H1 (cell line): ENCODE measurements at regions not wholly inside any gene's neighbourhood (a gene's known extent, or its start where the extent isn't known, plus 50 kb on each side); places are given as distances from the start of the nearest gene placed in this dataset.

Experiments used
- CTCF ChIA-PET: fragments of 300-600 bp; sonication (Branson Sonifier 250); formaldehyde crosslinking; loops from one replicate; lab custom pipeline; 2021; ENCODE audit not compliant: partially characterized antibody; lab: Charles Lee
- POLR2A ChIA-PET: fragments of 300-600 bp; sonication (Branson Sonifier 250); formaldehyde crosslinking; loops from one replicate; lab custom pipeline; 2021; ENCODE audit warnings: inconsistent platforms; ENCODE audit not compliant: partially characterized antibody; lab: Charles Lee
- DNase-seq, 2 experiments: peaks; one replicate each; pipeline versions ENCODE4 v3.0.0 to v3.0.0-alpha.2; 2010 to 2022; ENCODE audit warnings: low spot score in 2 of 2, low read depth in 1 of 2, mixed read lengths in 1 of 2
- FAIRE-seq: peaks from 2 replicates; lab custom pipeline; 2011; peaks lifted over from hg19 to GRCh38; lab: Jason Lieb, UNC
- H2AFZ ChIP-seq: 2 replicates; pipeline ENCODE4 v1.8.1; 2012; ENCODE audit warnings: low read length, inconsistent platforms
- H2AK5ac ChIP-seq: 2 replicates; pipeline ENCODE4 v1.6.1; 2013; ENCODE audit warnings: low read depth, low read length
- H2BK120ac ChIP-seq: replicated peaks from 2 replicates; pipeline ENCODE3; 2013; ENCODE audit warnings: low read depth, low read length, inconsistent platforms
- H2BK12ac ChIP-seq: 2 replicates; pipeline ENCODE4 v1.6.1; 2013; ENCODE audit warnings: low read depth, low read length
- H2BK15ac ChIP-seq: 2 replicates; pipeline ENCODE4 v1.6.1; 2013; ENCODE audit warnings: low read length
- H2BK20ac ChIP-seq: 2 replicates; pipeline ENCODE4 v1.6.1; 2013; ENCODE audit warnings: low read length
- H2BK5ac ChIP-seq: 2 replicates; pipeline ENCODE4 v1.6.1; 2013; ENCODE audit warnings: low read depth, low read length
- H3K14ac ChIP-seq: 2 replicates; pipeline ENCODE4 v1.6.1; 2013; ENCODE audit warnings: inconsistent platforms; ENCODE audit not compliant: insufficient read length
- H3K18ac ChIP-seq: 2 replicates; pipeline ENCODE4 v1.6.1; 2013; ENCODE audit warnings: low read length; ENCODE audit errors: extremely low read depth
- H3K23ac ChIP-seq: 2 replicates; pipeline ENCODE4 v1.6.1; 2013; ENCODE audit warnings: inconsistent platforms; ENCODE audit not compliant: insufficient read length
- H3K23me2 ChIP-seq: 2 replicates; pipeline ENCODE4 v1.6.1; 2013; ENCODE audit warnings: low read depth, low read length
- H3K27ac ChIP-seq: 2 replicates; pipeline ENCODE4 v1.6.1; 2011; ENCODE audit warnings: low read depth, low read length, inconsistent platforms
- H3K27me3 ChIP-seq, 4 experiments: replicated peaks in 1 of 4; 1 replicate in 1 of 4; 2 replicates in 3 of 4; pipeline versions ENCODE4 v1.6.1 to v1.8.1; 2011 to 2013; ENCODE audit warnings: low read length in 3 of 4, mild to moderate bottlenecking in 3 of 4, inconsistent platforms in 2 of 4, mixed read lengths in 2 of 4, moderate library complexity in 1 of 4; ENCODE audit not compliant: control insufficient read depth in 3 of 4, insufficient read depth in 3 of 4; ENCODE audit errors: extremely low read depth in 1 of 4
- H3K36me3 ChIP-seq, 4 experiments: 2 replicates each; pipeline versions ENCODE4 v1.6.1 to v1.8.1; 2011 to 2013; ENCODE audit warnings: mild to moderate bottlenecking in 4 of 4, low read length in 3 of 4, moderate library complexity in 2 of 4, control low read depth in 1 of 4, inconsistent platforms in 1 of 4; ENCODE audit not compliant: insufficient read depth in 4 of 4, control insufficient read depth in 2 of 4
- H3K4ac ChIP-seq: replicated peaks from 2 replicates; pipeline ENCODE3; 2013; ENCODE audit warnings: low read length, low read depth, mixed read lengths, inconsistent platforms; ENCODE audit not compliant: insufficient read length
- H3K4me1 ChIP-seq, 4 experiments: replicated peaks in 1 of 4; 1 replicate in 1 of 4; 2 replicates in 3 of 4; pipeline versions ENCODE4 v1.6.1 to v1.8.1; 2011 to 2013; ENCODE audit warnings: low read length in 3 of 4, inconsistent platforms in 2 of 4, mixed read lengths in 1 of 4; ENCODE audit not compliant: insufficient read depth in 4 of 4, control insufficient read depth in 3 of 4
- H3K4me2 ChIP-seq, 2 experiments: 2 replicates each; pipeline versions ENCODE4 v1.6.1 to v1.8.1; 2011 to 2013; ENCODE audit warnings: low read depth in 2 of 2, low read length in 2 of 2, control low read depth in 1 of 2, inconsistent platforms in 1 of 2, mild to moderate bottlenecking in 1 of 2; ENCODE audit not compliant: insufficient read depth in 1 of 2
- H3K4me3 ChIP-seq, 4 experiments: fragments of 200-600, 300-600 bp in 1 of 4; sonication (generic), shearing (Covaris generic), sonication (Bioruptor Twin) in 1 of 4; 2 replicates each; pipeline versions ENCODE4 v1.5.1 to v1.8.1; 2011 to 2016; ENCODE audit warnings: low read length in 4 of 4, low read depth in 3 of 4, control low read depth in 2 of 4, inconsistent platforms in 2 of 4, mild to moderate bottlenecking in 2 of 4, mixed read lengths in 1 of 4, moderate library complexity in 1 of 4; ENCODE audit not compliant: insufficient read depth in 2 of 4; ENCODE audit errors: extremely low read depth in 1 of 4
- H3K56ac ChIP-seq: replicated peaks from 2 replicates; pipeline ENCODE3; 2013; ENCODE audit warnings: low read depth, mild to moderate bottlenecking, mixed read lengths, low read length, inconsistent platforms; ENCODE audit not compliant: insufficient read length
- H3K79me1 ChIP-seq: 2 replicates; pipeline ENCODE4 v1.6.1; 2013; ENCODE audit warnings: low read depth, low read length, control low read depth
- H3K79me2 ChIP-seq, 2 experiments: 2 replicates each; pipeline versions ENCODE4 v1.6.1 to v1.8.1; 2012 to 2013; ENCODE audit warnings: low read length in 2 of 2, mild to moderate bottlenecking in 2 of 2, inconsistent platforms in 1 of 2; ENCODE audit not compliant: insufficient read depth in 2 of 2, control insufficient read depth in 1 of 2
- H3K9ac ChIP-seq, 4 experiments: replicated peaks in 1 of 4; 1 replicate in 1 of 4; 2 replicates in 3 of 4; pipeline versions ENCODE4 v1.6.1 to v1.8.1; 2011 to 2013; ENCODE audit warnings: low read depth in 3 of 4, low read length in 3 of 4, control low read depth in 2 of 4, mild to moderate bottlenecking in 2 of 4, moderate library complexity in 2 of 4, inconsistent platforms in 1 of 4; ENCODE audit errors: extremely low read depth in 1 of 4
- H3K9me3 ChIP-seq, 2 experiments: 2 replicates each; pipeline versions ENCODE4 v1.6.1 to v1.8.1; 2012 to 2013; ENCODE audit warnings: mild to moderate bottlenecking in 2 of 2, moderate library complexity in 2 of 2, control low read depth in 1 of 2, inconsistent platforms in 1 of 2, low read depth in 1 of 2, low read length in 1 of 2, mixed read lengths in 1 of 2; ENCODE audit not compliant: insufficient read depth in 2 of 2
- H4K20me1 ChIP-seq, 2 experiments: replicated peaks in 1 of 2; 2 replicates each; pipeline versions ENCODE3 to v1.8.1; 2011 to 2013; ENCODE audit warnings: inconsistent platforms in 2 of 2, low read length in 2 of 2, mild to moderate bottlenecking in 1 of 2; ENCODE audit not compliant: insufficient read depth in 2 of 2, control insufficient read depth in 1 of 2
- H4K5ac ChIP-seq: 2 replicates; pipeline ENCODE4 v1.6.1; 2013; ENCODE audit warnings: low read length, low read depth, mixed read lengths, inconsistent platforms; ENCODE audit not compliant: insufficient read length
- H4K8ac ChIP-seq: 2 replicates; pipeline ENCODE4 v1.8.0; 2013; ENCODE audit warnings: mild to moderate bottlenecking, moderate library complexity, low read length, inconsistent platforms; ENCODE audit not compliant: insufficient read depth; ENCODE audit errors: extremely low read depth
- H4K91ac ChIP-seq: replicated peaks from 2 replicates; pipeline ENCODE3; 2013; ENCODE audit warnings: low read length, mixed read lengths, inconsistent platforms; ENCODE audit not compliant: insufficient read length
- ASH2L ChIP-seq: fragments of 200-600, 300-600 bp; sonication (generic); IDR thresholded peaks from one replicate; pipeline ENCODE4 v1.7.1; 2017; ENCODE audit warnings: low read length
- BACH1 ChIP-seq: IDR thresholded peaks from 2 replicates; pipeline ENCODE4 v1.6.1; 2012; ENCODE audit warnings: low read length, improper control_type of control experiment
- CBX5 ChIP-seq: fragments of 300-800, 300-1000 bp; sonication (generic); IDR thresholded peaks from 2 replicates; pipeline ENCODE4 v1.7.1; 2016; ENCODE audit warnings: antibody characterized with exemption, low read length, low read depth
- EZH2 ChIP-seq: fragments of 200-600 bp; sonication (generic); IDR thresholded peaks from 2 replicates; pipeline ENCODE4 v1.7.1; 2012; ENCODE audit warnings: low read depth, mild to moderate bottlenecking, moderate library complexity, low read length, inconsistent platforms; ENCODE audit not compliant: severe bottlenecking
- MAFK ChIP-seq: IDR thresholded peaks from 2 replicates; pipeline ENCODE4 v1.6.1; 2012; ENCODE audit warnings: low read depth, mild to moderate bottlenecking, improper control_type of control experiment, low read length
- NRF1 ChIP-seq: IDR thresholded peaks from 2 replicates; pipeline ENCODE4 v1.6.1; 2011; ENCODE audit warnings: mild to moderate bottlenecking, low read depth, low read length, improper control_type of control experiment
- SAP30 ChIP-seq: fragments of 300-600 bp; sonication (generic); IDR thresholded peaks from 2 replicates; pipeline ENCODE4 v1.7.1; 2012; ENCODE audit warnings: low read length, moderate library complexity, mild to moderate bottlenecking, inconsistent platforms; ENCODE audit not compliant: insufficient read depth, insufficient replicate concordance
- SIN3A ChIP-seq, 2 experiments: IDR thresholded peaks in 1 of 2; conservative IDR thresholded peaks in 1 of 2; 2 replicates each; pipeline ENCODE4 v1.6.1; 2011 to 2012; ENCODE audit warnings: low read length in 2 of 2, improper control_type of control experiment in 1 of 2, low read depth in 1 of 2, mild to moderate bottlenecking in 1 of 2
- SP4 ChIP-seq: IDR thresholded peaks from 2 replicates; pipeline ENCODE4 v1.6.1; 2012; ENCODE audit warnings: low read length, inconsistent platforms
- TBP ChIP-seq: IDR thresholded peaks from 2 replicates; pipeline ENCODE4 v1.6.1; 2011; ENCODE audit warnings: low read depth, low read length, improper control_type of control experiment
- WGBS, 2 experiments: shearing (Covaris generic) in 1 of 2; methylation state at CpG; one replicate each; pipeline versions ENCODE4 v1.1.6 to v1.1.7; 2013 to 2015; ENCODE audit warnings: low lambda C conversion rate in 2 of 2, mixed read lengths in 2 of 2, inconsistent platforms in 1 of 2, low coverage in 1 of 2, missing lambda C conversion rate in 1 of 2; ENCODE audit not compliant: insufficient replicate concordance in 2 of 2, insufficient coverage in 1 of 2, insufficient read length in 1 of 2; ENCODE audit errors: extremely low coverage in 1 of 2, missing lambda C conversion rate in 1 of 2; 5-methylcytosine and 5-hydroxymethylcytosine counted together
- TF ChIP-seq, protein P1 (sequence below): IDR thresholded peaks from 2 replicates; pipeline ENCODE4 v1.6.1; 2011; ENCODE audit warnings: low read depth, mild to moderate bottlenecking, low read length; ENCODE audit not compliant: insufficient read depth
- TF ChIP-seq, protein P2 (sequence below): IDR thresholded peaks from 2 replicates; pipeline ENCODE4 v1.6.1; 2011; ENCODE audit warnings: low read length, improper control_type of control experiment

DNA sequence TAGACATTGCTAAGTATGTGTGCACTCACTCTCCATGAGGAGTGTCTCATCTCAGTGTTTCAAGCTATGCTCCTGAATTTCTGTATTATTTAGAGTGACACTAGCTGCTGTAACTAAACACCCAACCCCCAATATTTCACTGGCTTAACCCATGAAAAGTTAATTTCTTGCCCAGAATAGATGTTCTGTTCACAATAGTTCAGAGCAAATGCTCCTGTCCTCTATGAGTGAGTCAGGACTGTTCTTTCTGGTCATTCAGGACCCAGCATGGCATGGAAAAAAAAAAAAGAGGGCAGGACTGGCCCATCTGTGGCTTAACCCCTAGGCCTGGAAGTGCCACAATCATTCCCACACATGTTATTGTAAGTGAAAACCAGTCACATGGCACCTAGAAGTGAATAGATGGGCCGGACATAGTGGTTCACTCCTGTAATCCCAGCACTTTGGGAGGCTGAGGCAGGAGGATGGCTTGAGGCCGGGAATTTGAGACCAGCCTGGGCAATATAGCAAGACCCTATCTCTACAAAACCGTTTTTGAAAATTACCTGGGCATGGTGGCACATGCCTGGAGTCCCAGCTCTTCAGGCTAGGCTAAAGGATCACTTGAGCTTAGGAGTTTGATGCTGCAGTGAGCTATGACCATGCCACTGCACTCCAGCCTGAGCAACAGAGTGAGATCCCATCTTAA lies 663.6 kb downstream of the IRS1 start:
- 97% methylated on average over 3 of the region's 3 CpGs; no CpG with 5 or more reads in 1 of the 2 experiments for WGBS, 2 experiments
- no peaks in the 10 kb centered on the region for H3K23me2 ChIP-seq
- no peak overlapping the region for H2BK120ac ChIP-seq
- no peak overlapping the region for H3K4me3 ChIP-seq
- no peak overlapping the region for H4K91ac ChIP-seq
- ChIA-PET POLR2A (no interaction called here), CTCF (no interaction called here)
- H2BK12ac ChIP-seq: no peak overlapping the region
- no peaks in the 10 kb centered on the region for H3K79me2 ChIP-seq
- H3K79me1 ChIP-seq: no peaks in the 10 kb centered on the region
- H3K56ac ChIP-seq: no peak overlapping the region
- no peak overlapping the region for H3K23ac ChIP-seq
- H2AFZ ChIP-seq: no peak overlapping the region
- DNase-seq (no peak), FAIRE-seq (no peak)
- H3K9ac ChIP-seq: no peak overlapping the region
- H3K4me2 ChIP-seq: no peak overlapping the region
- no peaks in the 10 kb centered on the region for H3K9me3 ChIP-seq
- no peaks in the 10 kb centered on the region for H3K27me3 ChIP-seq
- no peak overlapping the region for H4K8ac ChIP-seq
- H3K18ac ChIP-seq: no peak overlapping the region
- H3K4ac ChIP-seq: no peak overlapping the region
- no peak overlapping the region for H3K27ac ChIP-seq
- no peaks in the 10 kb centered on the region for H4K20me1 ChIP-seq
- no peaks in the 10 kb centered on the region for H3K36me3 ChIP-seq
- peaks cover 0 to 6% (median 2%) of the 10 kb centered on the region in 4 experiments; a peak in 2 of 7 replicates for H3K4me1 ChIP-seq
- H2AK5ac ChIP-seq: no peak overlapping the region
- no peak overlapping the region for H3K14ac ChIP-seq
- no peak overlapping the region for H2BK5ac ChIP-seq
- no peak overlapping the region for H2BK15ac ChIP-seq
- H4K5ac ChIP-seq: no peak overlapping the region
- H2BK20ac ChIP-seq: no peak overlapping the region
- TF ChIP-seq SAP30 (no peak), EZH2 (no peak), TBP (no peak), MAFK (no peak), SIN3A (conservative IDR thresholded peaks at IDR 0.05 in 1 of 2, IDR thresholded peaks at IDR 0.05 in 1 of 2; ENCODE audit: low read depth in 1 of 2, low read length in 2 of 2) (no peak), ASH2L (no peak), NRF1 (no peak), CBX5 (no peak), SP4 (no peak), BACH1 (no peak)
- TF ChIP-seq, protein P1, sequence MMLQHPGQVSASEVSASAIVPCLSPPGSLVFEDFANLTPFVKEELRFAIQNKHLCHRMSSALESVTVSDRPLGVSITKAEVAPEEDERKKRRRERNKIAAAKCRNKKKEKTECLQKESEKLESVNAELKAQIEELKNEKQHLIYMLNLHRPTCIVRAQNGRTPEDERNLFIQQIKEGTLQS: no peak
- TF ChIP-seq, protein P2, sequence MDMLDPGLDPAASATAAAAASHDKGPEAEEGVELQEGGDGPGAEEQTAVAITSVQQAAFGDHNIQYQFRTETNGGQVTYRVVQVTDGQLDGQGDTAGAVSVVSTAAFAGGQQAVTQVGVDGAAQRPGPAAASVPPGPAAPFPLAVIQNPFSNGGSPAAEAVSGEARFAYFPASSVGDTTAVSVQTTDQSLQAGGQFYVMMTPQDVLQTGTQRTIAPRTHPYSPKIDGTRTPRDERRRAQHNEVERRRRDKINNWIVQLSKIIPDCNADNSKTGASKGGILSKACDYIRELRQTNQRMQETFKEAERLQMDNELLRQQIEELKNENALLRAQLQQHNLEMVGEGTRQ: no peak
